ENCODE measurements at regions not wholly inside any gene's neighbourhood (a gene's known extent, or its start where the extent isn't known, plus 50 kb on each side); places are given as distances from the start of the nearest gene placed in this dataset.

DNA sequence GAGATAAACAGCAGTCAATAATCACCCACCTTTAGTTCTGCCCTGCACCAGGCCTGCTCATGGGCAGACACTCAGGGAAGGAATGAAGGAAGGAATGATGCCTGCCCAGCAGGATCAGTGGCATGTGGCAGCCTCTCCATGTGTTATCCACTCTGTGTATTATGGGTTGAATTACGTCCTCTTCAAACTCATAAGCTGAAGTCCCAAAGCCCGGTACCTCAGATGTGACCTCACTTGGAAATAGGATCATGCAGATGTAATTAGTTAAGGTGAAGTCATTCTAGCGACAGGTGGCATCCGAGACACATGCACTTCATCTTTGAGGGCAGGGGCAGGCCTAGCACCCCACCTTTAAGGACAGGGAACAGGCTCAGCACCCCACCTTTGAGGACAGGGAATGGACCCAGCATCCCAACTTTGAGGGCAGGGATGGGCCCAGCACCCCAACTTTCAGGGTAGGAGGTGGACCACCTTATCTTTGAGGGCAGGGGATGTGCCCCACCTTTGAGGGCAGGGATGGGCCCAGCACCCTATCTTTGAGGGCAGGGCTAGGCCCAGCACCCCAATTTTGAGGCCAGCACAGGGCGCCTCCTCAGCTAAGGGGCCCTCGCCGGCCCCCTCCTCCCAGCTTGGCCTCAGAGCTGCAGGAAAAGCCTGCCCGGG lies 127.6 kb downstream of the URI1 start (continued):
- TF ChIP-seq, protein P1, sequence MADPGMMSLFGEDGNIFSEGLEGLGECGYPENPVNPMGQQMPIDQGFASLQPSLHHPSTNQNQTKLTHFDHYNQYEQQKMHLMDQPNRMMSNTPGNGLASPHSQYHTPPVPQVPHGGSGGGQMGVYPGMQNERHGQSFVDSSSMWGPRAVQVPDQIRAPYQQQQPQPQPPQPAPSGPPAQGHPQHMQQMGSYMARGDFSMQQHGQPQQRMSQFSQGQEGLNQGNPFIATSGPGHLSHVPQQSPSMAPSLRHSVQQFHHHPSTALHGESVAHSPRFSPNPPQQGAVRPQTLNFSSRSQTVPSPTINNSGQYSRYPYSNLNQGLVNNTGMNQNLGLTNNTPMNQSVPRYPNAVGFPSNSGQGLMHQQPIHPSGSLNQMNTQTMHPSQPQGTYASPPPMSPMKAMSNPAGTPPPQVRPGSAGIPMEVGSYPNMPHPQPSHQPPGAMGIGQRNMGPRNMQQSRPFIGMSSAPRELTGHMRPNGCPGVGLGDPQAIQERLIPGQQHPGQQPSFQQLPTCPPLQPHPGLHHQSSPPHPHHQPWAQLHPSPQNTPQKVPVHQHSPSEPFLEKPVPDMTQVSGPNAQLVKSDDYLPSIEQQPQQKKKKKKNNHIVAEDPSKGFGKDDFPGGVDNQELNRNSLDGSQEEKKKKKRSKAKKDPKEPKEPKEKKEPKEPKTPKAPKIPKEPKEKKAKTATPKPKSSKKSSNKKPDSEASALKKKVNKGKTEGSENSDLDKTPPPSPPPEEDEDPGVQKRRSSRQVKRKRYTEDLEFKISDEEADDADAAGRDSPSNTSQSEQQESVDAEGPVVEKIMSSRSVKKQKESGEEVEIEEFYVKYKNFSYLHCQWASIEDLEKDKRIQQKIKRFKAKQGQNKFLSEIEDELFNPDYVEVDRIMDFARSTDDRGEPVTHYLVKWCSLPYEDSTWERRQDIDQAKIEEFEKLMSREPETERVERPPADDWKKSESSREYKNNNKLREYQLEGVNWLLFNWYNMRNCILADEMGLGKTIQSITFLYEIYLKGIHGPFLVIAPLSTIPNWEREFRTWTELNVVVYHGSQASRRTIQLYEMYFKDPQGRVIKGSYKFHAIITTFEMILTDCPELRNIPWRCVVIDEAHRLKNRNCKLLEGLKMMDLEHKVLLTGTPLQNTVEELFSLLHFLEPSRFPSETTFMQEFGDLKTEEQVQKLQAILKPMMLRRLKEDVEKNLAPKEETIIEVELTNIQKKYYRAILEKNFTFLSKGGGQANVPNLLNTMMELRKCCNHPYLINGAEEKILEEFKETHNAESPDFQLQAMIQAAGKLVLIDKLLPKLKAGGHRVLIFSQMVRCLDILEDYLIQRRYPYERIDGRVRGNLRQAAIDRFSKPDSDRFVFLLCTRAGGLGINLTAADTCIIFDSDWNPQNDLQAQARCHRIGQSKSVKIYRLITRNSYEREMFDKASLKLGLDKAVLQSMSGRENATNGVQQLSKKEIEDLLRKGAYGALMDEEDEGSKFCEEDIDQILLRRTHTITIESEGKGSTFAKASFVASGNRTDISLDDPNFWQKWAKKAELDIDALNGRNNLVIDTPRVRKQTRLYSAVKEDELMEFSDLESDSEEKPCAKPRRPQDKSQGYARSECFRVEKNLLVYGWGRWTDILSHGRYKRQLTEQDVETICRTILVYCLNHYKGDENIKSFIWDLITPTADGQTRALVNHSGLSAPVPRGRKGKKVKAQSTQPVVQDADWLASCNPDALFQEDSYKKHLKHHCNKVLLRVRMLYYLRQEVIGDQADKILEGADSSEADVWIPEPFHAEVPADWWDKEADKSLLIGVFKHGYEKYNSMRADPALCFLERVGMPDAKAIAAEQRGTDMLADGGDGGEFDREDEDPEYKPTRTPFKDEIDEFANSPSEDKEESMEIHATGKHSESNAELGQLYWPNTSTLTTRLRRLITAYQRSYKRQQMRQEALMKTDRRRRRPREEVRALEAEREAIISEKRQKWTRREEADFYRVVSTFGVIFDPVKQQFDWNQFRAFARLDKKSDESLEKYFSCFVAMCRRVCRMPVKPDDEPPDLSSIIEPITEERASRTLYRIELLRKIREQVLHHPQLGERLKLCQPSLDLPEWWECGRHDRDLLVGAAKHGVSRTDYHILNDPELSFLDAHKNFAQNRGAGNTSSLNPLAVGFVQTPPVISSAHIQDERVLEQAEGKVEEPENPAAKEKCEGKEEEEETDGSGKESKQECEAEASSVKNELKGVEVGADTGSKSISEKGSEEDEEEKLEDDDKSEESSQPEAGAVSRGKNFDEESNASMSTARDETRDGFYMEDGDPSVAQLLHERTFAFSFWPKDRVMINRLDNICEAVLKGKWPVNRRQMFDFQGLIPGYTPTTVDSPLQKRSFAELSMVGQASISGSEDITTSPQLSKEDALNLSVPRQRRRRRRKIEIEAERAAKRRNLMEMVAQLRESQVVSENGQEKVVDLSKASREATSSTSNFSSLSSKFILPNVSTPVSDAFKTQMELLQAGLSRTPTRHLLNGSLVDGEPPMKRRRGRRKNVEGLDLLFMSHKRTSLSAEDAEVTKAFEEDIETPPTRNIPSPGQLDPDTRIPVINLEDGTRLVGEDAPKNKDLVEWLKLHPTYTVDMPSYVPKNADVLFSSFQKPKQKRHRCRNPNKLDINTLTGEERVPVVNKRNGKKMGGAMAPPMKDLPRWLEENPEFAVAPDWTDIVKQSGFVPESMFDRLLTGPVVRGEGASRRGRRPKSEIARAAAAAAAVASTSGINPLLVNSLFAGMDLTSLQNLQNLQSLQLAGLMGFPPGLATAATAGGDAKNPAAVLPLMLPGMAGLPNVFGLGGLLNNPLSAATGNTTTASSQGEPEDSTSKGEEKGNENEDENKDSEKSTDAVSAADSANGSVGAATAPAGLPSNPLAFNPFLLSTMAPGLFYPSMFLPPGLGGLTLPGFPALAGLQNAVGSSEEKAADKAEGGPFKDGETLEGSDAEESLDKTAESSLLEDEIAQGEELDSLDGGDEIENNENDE (IDR thresholded peaks at IDR 0.05; ENCODE audit: insufficient replicate concordance, low read length), result no peak
- no peak for TF ChIP-seq CEBPB (IDR thresholded peaks at IDR 0.05; ENCODE audit: low read depth, low read length)
- TF ChIP-seq SP2 (IDR thresholded peaks at IDR 0.05; ENCODE audit: low read length), result no peak
- TF ChIP-seq RFX5 (IDR thresholded peaks at IDR 0.05; ENCODE audit: borderline replicate concordance, low read depth, low read length), result no peak

Measured in H1 (cell line).